ENCODE measurements at regions not wholly inside any gene's neighbourhood (a gene's known extent, or its start where the extent isn't known, plus 50 kb on each side); places are given as distances from the start of the nearest gene placed in this dataset.

DNA sequence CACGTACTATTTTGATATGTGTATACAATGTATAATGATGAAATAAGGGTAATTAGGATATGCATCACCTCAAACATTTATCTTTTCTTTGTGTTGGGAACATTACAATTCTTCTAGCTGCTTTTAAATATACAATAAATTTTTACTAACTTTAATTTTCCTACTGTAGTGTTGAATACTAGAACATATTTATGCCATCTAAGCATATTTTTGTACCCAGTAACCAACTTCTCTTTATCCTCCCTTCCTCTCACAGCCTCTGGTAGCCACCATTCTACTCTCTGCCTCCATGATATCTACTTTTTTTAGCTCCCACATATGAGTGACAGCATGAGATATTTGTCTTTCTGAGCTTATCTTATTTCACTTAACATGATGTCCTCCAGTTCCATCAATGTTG, 468.0 kb downstream of the COL11A1 start:
- TF ChIP-seq YY1 (IDR thresholded peaks at IDR 0.05; ENCODE audit: low read depth) (no peak), TEAD4 (IDR thresholded peaks at IDR 0.05) (no peak), NFIC (IDR thresholded peaks at IDR 0.05) (no peak), CREB1 (IDR thresholded peaks at IDR 0.05; ENCODE audit: low read depth) (no peak), EP300 (IDR thresholded peaks at IDR 0.05; ENCODE audit: borderline replicate concordance) (no peak), RAD21 (IDR thresholded peaks at IDR 0.05; ENCODE audit: low read depth) (no peak), USF1 (IDR thresholded peaks at IDR 0.05) (no peak), CEBPB (IDR thresholded peaks at IDR 0.05) (no peak), TAF1 (IDR thresholded peaks at IDR 0.05; ENCODE audit: low read depth) (no peak), EGR1 (IDR thresholded peaks at IDR 0.05) (no peak)
- TF ChIP-seq, protein P1, sequence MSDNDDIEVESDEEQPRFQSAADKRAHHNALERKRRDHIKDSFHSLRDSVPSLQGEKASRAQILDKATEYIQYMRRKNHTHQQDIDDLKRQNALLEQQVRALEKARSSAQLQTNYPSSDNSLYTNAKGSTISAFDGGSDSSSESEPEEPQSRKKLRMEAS (IDR thresholded peaks at IDR 0.05), result no peak
- TF ChIP-seq, protein P2, sequence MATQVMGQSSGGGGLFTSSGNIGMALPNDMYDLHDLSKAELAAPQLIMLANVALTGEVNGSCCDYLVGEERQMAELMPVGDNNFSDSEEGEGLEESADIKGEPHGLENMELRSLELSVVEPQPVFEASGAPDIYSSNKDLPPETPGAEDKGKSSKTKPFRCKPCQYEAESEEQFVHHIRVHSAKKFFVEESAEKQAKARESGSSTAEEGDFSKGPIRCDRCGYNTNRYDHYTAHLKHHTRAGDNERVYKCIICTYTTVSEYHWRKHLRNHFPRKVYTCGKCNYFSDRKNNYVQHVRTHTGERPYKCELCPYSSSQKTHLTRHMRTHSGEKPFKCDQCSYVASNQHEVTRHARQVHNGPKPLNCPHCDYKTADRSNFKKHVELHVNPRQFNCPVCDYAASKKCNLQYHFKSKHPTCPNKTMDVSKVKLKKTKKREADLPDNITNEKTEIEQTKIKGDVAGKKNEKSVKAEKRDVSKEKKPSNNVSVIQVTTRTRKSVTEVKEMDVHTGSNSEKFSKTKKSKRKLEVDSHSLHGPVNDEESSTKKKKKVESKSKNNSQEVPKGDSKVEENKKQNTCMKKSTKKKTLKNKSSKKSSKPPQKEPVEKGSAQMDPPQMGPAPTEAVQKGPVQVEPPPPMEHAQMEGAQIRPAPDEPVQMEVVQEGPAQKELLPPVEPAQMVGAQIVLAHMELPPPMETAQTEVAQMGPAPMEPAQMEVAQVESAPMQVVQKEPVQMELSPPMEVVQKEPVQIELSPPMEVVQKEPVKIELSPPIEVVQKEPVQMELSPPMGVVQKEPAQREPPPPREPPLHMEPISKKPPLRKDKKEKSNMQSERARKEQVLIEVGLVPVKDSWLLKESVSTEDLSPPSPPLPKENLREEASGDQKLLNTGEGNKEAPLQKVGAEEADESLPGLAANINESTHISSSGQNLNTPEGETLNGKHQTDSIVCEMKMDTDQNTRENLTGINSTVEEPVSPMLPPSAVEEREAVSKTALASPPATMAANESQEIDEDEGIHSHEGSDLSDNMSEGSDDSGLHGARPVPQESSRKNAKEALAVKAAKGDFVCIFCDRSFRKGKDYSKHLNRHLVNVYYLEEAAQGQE (IDR thresholded peaks at IDR 0.05; ENCODE audit: low read depth), result no peak

- no peak for TF ChIP-seq YY1 (IDR thresholded peaks at IDR 0.05; ENCODE audit: low read depth)
- TF ChIP-seq NFIC (IDR thresholded peaks at IDR 0.05), result no peak
- no peak for TF ChIP-seq EP300 (IDR thresholded peaks at IDR 0.05; ENCODE audit: borderline replicate concordance)
Measured at GRCh38 chr1:102631691-102632090, 476.6 kb downstream of the COL11A1 start.

- TF ChIP-seq TEAD4 (IDR thresholded peaks at IDR 0.05), result no peak
- TF ChIP-seq, protein P2 (IDR thresholded peaks at IDR 0.05; ENCODE audit: low read depth), result no peak
- TF ChIP-seq CREB1 (IDR thresholded peaks at IDR 0.05; ENCODE audit: low read depth), result no peak
- TF ChIP-seq NFIC (IDR thresholded peaks at IDR 0.05), result no peak
- no peak for TF ChIP-seq RAD21 (IDR thresholded peaks at IDR 0.05; ENCODE audit: low read depth)
- TF ChIP-seq CEBPB (IDR thresholded peaks at IDR 0.05), result no peak
- TF ChIP-seq, protein P1 (IDR thresholded peaks at IDR 0.05), result no peak
- no peak for TF ChIP-seq TAF1 (IDR thresholded peaks at IDR 0.05; ENCODE audit: low read depth)
- no peak for TF ChIP-seq ZBTB7A (IDR thresholded peaks at IDR 0.05; ENCODE audit: low read depth)
Measured at GRCh38 chr1:102630041-102630440, 478.3 kb downstream of the COL11A1 start.

DNA sequence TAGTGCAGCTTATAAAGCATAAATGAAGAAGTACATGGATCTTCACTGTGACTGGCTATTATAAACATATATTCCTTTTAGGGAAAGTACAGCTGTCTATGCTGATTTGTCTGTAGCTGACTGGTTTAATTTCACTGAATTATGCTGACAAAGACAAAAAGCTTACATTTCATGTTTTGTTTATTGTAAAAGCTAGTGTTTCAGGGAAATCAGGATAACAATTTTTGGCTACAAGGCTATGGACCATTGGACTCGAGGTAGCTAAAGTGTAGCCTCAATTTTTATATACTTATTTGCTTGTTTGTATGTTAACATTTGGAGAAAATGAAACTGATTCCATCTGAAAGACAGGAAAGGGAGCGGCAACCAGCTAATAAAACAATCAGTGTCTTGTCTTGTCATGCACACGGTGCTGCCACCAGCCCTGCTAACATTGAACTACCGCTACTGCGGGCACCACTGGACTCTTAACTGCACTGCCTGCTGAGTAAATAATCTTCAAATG, 480.2 kb downstream of the COL11A1 start:
- TF ChIP-seq ZBTB7A (IDR thresholded peaks at IDR 0.05; ENCODE audit: low read depth) (no peak), NFIC (IDR thresholded peaks at IDR 0.05) (no peak), EGR1 (IDR thresholded peaks at IDR 0.05) (no peak), YY1 (IDR thresholded peaks at IDR 0.05; ENCODE audit: low read depth) (no peak), EP300 (IDR thresholded peaks at IDR 0.05; ENCODE audit: borderline replicate concordance) (no peak), TEAD4 (IDR thresholded peaks at IDR 0.05) (no peak), TAF1 (IDR thresholded peaks at IDR 0.05; ENCODE audit: low read depth) (no peak)
- TF ChIP-seq, protein P1 (IDR thresholded peaks at IDR 0.05), result no peak

GRCh38 chr1:102627145-102627544, 481.2 kb downstream of the COL11A1 start:
- TF ChIP-seq TEAD4 (IDR thresholded peaks at IDR 0.05), result no peak
- TF ChIP-seq YY1 (IDR thresholded peaks at IDR 0.05; ENCODE audit: low read depth), result no peak
- TF ChIP-seq CREB1 (IDR thresholded peaks at IDR 0.05; ENCODE audit: low read depth), result no peak
- TF ChIP-seq, protein P1 (IDR thresholded peaks at IDR 0.05), result no peak
- no peak for TF ChIP-seq EP300 (IDR thresholded peaks at IDR 0.05; ENCODE audit: borderline replicate concordance)
- no peak for TF ChIP-seq USF1 (IDR thresholded peaks at IDR 0.05)
- no peak for TF ChIP-seq TAF1 (IDR thresholded peaks at IDR 0.05; ENCODE audit: low read depth)
- no peak for TF ChIP-seq EGR1 (IDR thresholded peaks at IDR 0.05)
- TF ChIP-seq, protein P2 (IDR thresholded peaks at IDR 0.05; ENCODE audit: low read depth), result no peak
- TF ChIP-seq NFIC (IDR thresholded peaks at IDR 0.05), result no peak
- TF ChIP-seq FOXM1 (IDR thresholded peaks at IDR 0.05; ENCODE audit: borderline replicate concordance, low read depth), result no peak
- TF ChIP-seq CEBPB (IDR thresholded peaks at IDR 0.05), result no peak
- TF ChIP-seq RAD21 (IDR thresholded peaks at IDR 0.05; ENCODE audit: low read depth), result no peak
